A172 (cell line): ENCODE measurements at regions not wholly inside any gene's neighbourhood (a gene's known extent, or its start where the extent isn't known, plus 50 kb on each side); places are given as distances from the start of the nearest gene placed in this dataset.

ENCODE experiments used
- DNase-seq: peaks from one replicate; pipeline ENCODE4 v3.0.0-alpha.2; 2015; ENCODE audit warnings: low spot score

DNA sequence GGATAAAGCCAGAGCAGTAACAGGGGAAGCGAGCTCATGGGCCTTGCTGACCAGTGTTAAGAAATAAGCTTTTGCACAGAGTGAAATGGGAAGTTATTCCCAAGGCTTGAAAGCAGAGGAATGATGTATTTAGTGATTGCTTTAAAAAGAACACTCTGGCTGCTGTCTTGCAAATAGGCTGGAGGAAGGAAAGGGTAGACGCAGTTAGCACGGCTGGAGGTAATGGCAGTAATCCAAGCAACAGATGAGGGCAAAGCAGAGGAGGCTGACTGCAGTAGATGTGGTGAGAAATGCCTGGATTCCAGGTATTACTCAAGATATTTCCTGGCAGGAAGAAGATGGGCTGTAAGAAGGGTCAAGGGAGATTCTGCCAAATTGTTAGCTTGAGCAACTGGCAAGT is 1342.3 kb upstream of the AGA start:
- DNase-seq = no peak

DNA sequence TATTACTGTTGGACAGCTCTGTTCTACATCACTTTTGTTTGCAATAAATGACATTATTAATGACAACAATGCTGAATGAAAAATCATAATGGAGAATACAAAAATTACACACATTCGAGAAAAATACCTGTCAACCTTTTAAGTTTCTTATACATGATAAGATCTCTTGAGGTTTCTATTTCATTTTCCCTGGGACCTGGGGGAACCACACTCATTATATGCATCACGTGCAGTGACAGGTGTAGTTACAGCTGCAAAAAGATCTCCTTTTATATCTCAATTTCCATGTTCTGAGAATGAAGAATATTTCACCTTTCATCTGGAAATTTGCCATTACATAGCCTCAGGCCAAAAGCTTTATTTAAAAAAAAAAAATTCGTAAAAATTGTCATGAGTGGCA is 1347.0 kb upstream of the AGA start:
- DNase-seq = no peak

DNA sequence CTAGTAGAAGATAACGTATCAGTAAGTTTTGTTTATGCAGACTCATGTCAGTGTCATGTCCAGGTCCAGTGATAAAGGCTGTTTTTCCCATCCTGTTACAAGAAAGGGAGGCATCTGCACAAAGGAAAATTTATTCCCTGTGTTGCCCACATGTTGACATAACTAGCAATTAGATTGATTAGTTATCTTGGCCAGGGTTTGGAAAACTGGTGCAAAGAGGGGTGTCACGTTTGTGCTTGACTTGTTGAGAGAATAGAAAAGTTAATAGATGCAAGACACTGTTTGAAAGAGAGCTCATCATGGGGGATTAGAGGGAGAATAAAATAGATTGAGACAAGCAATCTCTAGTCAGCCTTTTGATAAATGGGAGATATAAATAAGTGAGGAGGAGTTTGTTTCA is 1357.0 kb upstream of the AGA start:
- DNase-seq = no peak

DNA sequence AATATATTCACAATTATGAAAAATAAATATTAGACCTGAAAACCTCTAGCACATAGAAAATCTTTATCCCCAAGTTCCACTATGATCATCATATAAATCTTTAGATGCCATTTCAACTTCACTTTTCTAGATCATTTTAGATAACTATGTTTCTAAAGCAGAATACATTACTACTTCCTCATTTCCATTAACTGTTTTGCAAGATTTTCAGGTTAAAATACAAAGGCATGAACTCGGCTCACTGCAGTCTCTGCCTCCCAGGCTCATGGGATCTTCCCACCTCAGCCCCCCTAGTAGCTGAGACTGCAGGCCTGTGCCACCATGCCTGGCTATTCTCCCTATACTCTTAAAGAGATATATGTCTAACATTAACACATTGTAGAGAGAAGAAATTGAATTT is 1365.9 kb upstream of the AGA start:
- no peak for DNase-seq

DNA sequence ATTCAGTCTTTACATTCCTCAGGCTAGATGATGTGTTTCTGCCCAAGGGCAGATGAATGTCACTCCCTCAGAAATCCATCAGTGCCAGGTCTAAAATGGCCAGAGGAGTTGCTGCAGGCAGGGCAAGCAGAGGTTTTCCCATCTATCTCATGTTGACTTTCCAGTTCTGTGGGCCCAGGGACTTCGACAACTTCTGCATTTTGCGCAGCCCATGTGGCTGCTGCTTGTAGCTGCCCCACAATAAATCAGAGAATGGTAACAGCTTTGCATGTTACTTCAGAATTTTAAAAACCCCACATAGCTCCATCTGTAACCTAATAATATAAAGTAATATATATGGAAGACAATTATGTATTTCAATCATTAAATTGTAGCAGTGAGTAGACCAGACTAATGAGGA is 1367.7 kb upstream of the AGA start:
- no peak for DNase-seq

DNA sequence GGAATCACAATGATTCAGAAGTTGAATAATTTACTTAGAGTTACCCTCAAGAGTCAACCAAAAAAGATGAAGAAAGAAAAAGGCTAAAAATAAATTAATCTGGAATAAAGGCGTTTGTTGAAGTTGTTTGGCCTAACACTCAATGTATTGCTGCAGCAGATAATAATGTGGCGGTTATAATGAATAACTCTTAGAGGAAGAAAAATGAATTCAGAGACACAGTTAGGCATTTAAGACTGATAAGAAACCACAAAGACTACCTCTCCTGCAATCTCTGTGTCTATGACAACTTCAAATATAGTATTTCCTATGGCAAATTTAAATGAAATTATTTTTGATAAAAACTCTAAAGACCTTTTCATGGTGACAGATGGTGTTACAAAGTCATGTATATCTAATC is 1369.1 kb upstream of the AGA start:
- no peak for DNase-seq

DNA sequence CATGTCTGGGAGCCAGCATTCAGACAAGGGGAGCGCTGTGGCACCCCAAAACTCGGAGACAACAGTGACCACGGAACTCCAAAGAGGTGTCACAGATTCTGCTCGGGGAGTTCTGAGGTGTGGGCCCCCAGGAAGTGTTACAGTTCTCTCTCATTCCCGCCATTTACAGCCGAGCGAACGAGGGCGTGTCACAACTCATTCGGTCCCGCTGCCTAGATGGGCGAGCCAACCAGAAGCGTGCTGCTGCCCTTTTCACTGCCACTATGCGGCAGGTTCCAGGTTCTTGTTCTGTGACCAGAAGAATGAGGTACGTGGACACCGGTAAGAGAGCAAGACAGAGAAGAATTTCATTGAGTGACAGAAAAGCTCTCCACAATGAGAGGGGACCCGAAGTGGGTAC is 1370.6 kb upstream of the AGA start:
- DNase-seq = peak; percentile 35

DNA sequence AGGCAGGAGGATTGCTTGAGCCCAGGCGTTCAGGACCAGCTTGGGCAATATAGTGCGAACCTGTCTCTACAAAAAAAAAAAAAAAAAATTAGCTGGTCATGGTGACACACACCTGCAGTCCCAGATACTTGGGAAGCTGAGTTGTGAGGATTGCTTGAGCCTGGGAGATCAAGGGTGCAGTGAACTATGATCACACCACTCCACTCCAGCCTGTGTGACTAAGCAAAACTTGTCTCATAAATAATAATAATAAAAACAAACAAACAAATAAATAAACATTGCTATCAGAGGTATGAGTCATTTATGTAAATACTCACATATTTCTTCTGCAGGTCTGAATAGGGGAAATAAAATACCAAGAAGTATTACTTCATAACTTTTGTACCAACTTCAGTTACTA is 1372.7 kb upstream of the AGA start:
- no peak for DNase-seq

DNA sequence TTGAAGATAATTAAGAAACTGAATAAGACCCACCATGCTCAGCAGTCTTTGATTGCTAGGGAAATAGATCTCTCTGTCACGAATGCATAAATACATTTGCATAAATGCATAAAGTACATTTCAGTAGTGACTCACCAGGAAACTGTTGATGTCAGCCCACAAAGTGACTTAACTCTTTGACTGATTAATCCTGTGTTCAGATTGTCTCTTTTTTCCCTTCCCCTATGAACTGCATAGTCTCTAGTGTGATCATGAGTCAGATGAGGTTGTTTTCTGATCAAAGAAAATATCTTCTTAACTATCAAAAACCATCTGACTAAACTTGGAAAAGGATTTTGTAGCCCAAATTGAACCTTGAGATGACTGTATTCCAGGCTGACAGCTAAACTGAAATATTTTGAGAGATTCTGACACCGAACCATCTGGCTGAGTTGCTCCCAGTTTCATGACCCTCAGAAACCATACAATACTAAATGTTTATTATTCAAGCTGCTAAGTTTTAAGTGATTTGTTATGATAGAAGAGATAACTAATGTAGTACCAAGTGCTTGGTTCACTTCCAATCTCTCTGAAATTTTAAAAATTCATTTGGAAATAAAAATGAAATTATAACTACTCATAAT is 1381.5 kb upstream of the AGA start:
- DNase-seq = peak; percentile 15

DNA sequence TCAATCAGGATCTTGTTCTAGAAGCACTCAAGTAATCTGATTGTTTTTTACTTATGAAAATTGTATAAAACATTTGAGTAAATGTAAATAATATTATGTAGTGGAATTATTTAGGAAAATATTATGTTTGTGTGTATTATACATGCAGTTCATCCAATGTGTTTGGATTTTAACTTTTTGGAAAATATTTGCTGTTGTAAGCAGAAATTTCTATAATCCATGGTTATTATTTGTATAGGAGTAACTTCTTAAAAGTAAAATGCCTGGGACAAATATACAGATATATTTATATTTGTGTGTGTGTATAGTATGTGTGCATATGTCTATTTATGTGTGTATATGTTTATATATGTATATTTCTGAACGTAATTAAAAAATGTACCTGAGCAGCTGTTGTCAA is 1394.6 kb upstream of the AGA start:
- DNase-seq = no peak

DNA sequence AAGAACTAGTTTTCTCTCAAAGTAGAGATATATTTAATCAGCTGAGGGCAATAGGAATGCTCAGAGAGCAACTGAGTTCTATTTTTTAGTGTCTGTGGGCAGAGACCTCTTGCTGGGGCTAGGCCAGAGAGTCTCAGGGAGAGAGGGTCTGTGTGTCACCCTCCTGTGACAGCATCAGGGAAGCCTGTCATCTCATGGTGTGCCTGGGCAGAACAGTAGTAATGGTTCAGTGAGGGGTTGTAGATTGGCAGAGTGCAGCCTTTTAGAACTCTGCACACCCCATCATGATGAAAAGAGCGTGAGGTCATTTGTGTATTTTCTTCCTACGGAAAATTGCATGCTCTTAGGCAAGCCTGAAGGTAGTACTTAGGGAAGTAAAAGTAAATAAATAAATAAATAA is 1396.5 kb upstream of the AGA start:
- no peak for DNase-seq

DNA sequence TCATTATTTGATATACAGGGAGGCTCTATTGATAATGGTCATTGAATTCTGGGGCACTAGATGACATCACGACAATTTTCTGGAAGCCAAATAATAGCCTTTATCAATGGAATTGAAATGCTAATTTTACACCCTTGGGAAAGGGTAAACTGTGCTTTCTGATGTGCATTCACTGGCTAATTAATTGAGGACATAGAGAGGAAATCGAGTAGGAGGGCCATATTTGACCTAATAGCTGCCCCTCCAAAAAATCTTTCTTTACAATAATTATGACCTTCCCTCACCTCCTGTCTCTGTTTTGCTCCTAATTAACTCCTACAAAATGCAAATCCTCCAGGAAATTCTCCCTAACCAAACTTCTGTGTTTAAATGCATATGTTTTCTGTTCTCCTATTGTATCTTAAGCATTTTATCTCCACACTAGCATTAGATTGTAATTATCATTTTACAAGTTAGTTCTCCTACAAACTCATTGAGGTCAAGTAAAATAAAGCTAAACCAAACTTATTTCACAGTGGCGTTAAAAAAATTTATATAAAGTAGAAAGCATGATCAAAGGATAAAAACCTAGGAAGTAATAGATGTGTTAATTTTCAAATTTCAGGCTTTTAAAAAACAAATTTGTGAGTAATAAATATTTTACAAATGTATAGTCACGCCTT is 1414.0 kb upstream of the AGA start:
- DNase-seq = no peak

DNA sequence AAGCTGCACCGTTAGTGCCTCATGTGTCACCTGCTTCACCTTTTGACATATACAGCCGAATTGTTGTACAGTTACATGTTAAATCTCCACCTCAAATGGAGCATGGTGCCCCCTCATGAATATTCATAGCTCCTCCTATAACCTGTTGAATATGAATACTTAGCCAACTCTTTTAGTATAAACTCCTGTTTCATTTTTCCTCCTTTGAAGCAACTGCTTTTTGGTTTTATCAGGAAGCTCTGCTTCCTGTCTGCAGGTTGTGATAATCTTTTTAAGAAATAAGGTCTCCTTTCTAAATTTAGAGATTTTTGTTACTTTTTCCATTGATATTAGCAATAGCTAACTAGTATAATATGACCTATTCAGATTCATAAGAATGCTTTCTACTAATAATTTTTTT is 1429.2 kb upstream of the AGA start:
- no peak for DNase-seq

DNA sequence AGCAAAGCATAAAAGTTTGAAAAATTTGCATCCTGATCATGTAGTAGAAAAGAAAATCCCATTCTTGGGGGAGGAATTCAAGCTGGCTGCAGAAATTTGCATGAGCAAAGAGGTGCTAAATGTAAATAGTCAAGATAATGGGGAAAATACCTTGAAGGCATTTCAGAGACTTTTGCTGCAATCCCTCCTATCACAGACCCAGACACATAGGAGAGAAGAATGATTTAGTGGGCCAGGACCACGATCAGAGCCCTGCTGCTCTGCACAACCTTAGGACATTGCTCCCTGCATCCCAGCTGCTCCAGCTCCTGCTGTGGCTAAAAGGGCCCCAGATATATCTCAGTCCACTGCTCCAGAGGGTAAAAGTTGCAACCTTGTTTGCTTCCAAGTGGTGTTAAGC is 1439.7 kb upstream of the AGA start:
- no peak for DNase-seq

DNA sequence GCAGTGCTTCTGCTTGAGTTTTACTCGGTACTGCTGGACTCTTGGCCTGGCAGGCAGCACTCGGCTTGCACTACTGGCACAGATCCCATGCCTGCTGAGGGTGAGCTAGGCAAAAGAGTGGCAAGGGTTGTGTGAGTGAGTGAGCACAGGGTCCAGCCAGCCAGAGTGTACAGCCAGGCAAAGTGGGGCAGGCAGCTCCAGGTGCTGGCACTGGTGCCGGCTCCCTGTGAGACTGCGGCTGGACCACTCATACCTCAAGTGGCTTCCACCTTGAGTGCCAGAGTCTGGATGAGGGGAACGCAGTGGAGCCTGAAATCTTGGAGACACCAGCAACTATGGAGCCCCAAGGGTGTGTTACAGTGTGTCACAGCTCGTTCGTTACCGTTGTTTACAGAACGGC is 1451.9 kb upstream of the AGA start:
- no peak for DNase-seq

DNA sequence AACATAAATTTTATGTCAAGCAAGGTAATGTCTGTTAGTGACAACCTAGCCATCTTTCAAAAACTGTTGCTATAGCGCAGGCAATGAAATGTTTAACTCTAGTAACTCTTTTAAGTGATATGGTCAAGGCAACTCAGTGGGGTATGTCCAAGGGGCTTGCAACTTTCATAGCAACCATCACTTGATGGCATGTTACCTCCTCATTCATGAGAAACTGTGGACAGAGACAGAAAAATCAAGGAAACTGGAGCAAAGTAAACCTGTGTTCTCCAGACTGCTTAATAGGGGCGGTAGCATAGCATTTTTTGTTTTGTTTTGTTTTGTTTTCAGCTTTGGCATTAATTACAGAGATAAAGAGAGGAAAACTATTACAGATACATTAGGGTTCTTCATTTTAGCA is 1456.8 kb upstream of the AGA start:
- DNase-seq = no peak

DNA sequence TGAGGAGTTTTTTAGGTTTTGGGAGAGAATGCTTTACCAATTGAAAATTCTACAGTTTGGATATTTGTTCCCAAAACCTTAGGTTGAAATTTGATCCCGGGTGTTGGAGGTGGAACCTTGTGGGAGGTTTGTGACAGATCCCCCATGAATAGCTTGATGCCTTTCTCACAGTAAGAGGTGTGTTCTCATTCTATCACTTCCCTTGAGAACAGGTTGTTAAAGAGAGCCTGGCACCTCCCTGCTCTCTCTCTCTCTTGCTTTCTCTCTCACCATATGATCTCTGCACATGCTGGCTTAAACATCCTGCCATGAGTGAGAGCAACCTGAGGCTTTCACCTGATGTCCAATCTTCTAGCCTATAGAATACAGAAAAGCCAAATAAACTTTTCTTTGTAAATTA is 1475.5 kb upstream of the AGA start:
- DNase-seq = no peak

DNA sequence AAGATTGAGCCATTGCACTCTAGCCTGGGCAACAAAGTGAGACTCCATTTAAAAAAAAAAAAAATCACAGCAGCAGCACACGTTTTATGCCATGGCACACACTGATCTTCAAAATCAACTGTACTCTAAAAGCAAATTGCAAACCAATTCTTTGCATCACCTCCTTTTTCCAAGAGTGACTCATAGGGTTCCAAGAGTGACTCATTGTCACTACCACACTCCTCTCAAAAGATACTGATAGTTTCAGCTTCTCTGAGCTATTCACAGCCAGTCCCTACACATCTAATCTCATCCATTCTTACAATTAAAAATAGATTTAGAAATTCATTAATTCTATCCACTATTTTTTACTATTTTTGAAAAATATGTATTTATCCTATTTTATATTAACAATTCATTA is 1494.9 kb upstream of the AGA start:
- peak; percentile 45 for DNase-seq

DNA sequence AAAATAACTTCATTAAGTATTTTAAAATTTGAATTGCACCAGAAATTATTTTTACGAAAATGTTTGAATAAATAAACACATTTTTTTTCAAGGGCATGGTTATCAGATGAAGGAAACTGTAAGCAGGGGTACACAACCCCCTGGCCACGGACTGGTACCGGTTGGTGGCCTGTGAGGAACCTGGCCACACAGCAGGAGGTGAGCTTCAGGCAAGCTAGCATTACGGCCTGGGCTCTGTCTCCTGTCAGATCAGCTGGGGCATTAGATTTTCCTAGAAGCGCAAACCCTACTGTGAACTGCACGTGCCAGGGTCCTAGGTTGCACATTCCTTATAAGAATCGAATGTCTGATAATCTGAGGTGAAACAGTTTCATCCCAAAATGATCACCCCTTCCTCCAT is 1499.7 kb upstream of the AGA start:
- DNase-seq = no peak

DNA sequence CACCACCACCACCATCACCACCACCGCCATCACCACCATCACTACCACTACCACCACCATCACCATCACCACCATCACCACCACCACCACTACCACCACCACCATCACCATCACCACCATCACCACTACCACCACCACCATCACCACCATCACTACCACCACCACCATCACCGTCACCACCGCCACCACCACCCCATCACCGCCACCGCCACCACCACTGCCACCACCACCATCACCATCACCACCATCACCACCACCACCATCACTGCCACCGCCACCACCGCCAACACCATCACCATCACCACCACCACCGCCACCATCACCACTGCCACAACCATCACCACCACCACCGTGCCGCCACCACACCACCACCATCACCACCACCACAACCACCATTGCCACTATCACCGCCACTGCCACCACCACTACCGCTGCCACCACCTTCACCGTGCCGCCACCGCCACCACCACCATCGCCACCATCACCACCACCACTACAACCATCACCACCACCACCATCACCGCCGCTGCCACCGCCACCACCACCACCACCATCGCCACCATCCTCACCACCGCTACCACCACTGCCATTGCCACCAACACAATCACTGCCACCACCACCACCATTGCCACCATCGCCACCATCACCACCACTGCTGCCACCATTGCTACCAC is 1511.3 kb upstream of the AGA start:
- DNase-seq = no peak

DNA sequence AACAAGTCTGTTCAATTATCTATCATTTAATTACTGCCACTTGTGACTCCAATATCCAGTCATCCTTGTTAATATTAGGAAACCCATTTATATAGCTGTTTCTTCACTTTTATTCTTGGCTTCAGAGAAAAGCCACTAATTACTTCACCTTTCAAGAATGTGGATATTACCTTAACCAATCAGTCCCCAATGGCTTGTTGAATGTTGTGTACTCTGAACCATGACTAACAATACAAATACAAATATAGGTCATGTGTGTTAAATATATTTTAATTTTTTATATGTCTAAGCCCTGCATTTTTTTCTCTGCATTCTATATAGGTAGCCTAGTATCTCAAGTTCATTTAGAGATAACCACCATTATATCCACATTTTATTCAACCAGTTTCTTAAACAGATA is 1513.4 kb upstream of the AGA start:
- no peak for DNase-seq

DNA sequence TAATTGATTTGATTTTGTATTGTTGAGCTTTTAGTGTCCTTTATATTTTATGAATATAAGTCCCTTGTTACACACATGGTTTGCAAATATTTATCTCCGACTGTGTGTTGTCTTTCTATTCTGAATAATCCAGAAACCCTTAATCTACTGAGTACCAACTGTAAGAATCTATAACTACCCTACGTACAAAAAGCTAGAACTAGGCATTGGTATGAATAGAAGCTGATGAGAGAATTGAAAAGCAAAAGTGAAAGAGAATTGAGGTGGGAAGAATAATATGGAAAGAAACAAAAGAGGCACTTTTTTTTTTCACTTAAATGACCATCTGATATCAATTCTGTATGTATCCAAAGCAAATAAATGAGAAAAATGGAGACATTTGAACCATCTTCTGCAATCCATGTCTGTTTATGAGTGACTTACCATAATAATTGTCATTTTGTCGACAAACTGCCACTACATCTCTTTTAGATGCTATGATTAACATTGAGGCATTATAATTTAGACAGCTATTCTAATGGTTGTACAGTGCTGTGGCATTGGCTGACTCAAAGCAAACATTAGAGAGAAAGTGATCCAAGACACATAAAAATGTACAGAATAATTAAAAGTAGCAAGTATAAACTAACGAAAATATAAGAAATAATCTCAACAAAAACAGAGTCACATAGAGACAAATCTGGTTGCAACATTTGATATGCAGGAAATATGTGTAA is 1516.6 kb upstream of the AGA start:
- DNase-seq = no peak

DNA sequence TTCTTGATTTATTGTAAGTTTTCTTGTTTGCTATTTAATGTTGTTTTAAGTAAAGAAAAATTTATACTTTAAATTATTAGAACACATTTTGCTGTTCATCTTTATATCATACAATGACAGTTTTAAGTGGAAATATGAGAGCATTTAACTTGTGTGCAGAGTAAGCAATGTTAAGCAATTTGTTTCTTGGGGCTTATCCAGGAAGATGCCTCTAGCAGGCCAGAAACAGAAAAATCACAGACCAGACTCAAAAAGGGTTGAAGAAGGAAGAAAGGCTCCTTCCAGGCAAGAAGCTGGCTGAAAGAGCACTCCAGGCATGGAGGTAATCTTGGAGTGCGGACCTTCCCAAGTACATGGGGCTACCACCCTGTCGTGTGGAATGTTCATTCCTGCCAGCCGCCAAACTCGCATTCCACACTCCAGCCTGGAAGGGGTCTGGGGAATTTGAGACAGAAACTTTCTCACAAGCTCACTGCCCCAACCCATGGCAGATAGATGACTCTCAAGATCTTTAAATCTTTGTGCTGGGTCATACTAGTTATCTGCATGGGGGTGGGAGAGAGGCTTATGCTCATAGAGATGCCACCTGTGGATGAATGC is 1521.3 kb upstream of the AGA start:
- no peak for DNase-seq
